ENCODE measurements at regions not wholly inside any gene's neighbourhood (a gene's known extent, or its start where the extent isn't known, plus 50 kb on each side); places are given as distances from the start of the nearest gene placed in this dataset.

DNA sequence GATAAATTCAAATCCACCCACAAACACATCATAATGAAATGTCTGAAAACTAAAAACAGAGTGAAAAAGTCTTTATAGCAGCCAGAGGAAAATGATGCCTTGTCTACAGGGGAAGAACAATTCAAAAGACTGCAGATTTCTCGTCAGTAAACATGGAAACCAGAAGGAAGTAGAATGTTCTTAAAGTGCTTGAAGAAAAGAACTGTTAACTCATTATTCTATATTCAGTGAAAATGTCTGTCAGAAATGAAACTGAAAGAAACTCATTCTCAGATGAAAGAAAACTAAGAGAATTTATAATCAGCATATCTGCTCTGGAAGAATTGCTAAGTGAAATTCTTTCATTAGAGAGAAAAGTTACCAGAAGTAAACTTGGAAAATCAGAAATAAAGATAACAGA lies 416.1 kb downstream of the TBC1D32 start:
- TF ChIP-seq SKI (IDR thresholded peaks at IDR 0.05; ENCODE audit: partially characterized antibody) (no peak), EP300 (IDR thresholded peaks at IDR 0.05; ENCODE audit: low read depth in 2 of 2, low read length in 2 of 2) (no peak), EP300 (CRISPR knock-in tag; IDR thresholded peaks at IDR 0.05; ENCODE audit: borderline replicate concordance) (no peak), NR1H2 (CRISPR knock-in tag; IDR thresholded peaks at IDR 0.05; ENCODE audit: borderline replicate concordance, low read depth) (no peak), ZNF44 (CRISPR knock-in tag; IDR thresholded peaks at IDR 0.05) (no peak)
- TF ChIP-seq, protein P1, sequence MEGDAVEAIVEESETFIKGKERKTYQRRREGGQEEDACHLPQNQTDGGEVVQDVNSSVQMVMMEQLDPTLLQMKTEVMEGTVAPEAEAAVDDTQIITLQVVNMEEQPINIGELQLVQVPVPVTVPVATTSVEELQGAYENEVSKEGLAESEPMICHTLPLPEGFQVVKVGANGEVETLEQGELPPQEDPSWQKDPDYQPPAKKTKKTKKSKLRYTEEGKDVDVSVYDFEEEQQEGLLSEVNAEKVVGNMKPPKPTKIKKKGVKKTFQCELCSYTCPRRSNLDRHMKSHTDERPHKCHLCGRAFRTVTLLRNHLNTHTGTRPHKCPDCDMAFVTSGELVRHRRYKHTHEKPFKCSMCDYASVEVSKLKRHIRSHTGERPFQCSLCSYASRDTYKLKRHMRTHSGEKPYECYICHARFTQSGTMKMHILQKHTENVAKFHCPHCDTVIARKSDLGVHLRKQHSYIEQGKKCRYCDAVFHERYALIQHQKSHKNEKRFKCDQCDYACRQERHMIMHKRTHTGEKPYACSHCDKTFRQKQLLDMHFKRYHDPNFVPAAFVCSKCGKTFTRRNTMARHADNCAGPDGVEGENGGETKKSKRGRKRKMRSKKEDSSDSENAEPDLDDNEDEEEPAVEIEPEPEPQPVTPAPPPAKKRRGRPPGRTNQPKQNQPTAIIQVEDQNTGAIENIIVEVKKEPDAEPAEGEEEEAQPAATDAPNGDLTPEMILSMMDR (CRISPR knock-in tag; IDR thresholded peaks at IDR 0.05), result no peak
